ENCODE measurements at regions not wholly inside any gene's neighbourhood (a gene's known extent, or its start where the extent isn't known, plus 50 kb on each side); places are given as distances from the start of the nearest gene placed in this dataset.

GRCh38 chr10:30233186-30233959 is 115.7 kb downstream of the MTPAP start:
- no peak for DNase-seq (ENCODE audit: low spot score)
- CTCF ChIA-PET, result no interaction called here
- Histone ChIP-seq H3K27ac (ENCODE audit: low read depth, low read length, poor library complexity, severe bottlenecking) (no peak overlapping the region), H3K9me3 (ENCODE audit: low read depth, low read length, poor library complexity, severe bottlenecking) (no peaks in the 10 kb centered on the region), H3K36me3 (ENCODE audit: insufficient read depth, low read length, poor library complexity, severe bottlenecking) (no peaks in the 10 kb centered on the region), H3K27me3 (replicated peaks; ENCODE audit: insufficient read depth, low read depth, low read length, poor library complexity) (no peaks in the 10 kb centered on the region), H3K4me1 (ENCODE audit: insufficient read depth, low read length, poor library complexity, severe bottlenecking) (peaks cover 4% of the 10 kb centered on the region), H3K4me3 (ENCODE audit: low read depth, low read length, poor library complexity, severe bottlenecking) (no peak overlapping the region)
- BruUV-seq (replicated peaks), result no TSS peak
- intact Hi-C loops (cut with micrococcal nuclease; ENCODE audit: unreplicated experiment), result no loop called here
- TF ChIP-seq EZH2 (IDR thresholded peaks at IDR 0.05; ENCODE audit: borderline replicate concordance, low read depth, low read length, poor library complexity, severe bottlenecking) (no peak), CTCF (conservative IDR thresholded peaks at IDR 0.05; ENCODE audit: low read depth, low read length) (no peak)
- POLR2A ChIA-PET (ENCODE audit: low non-redundant PET), result no interaction called here

GRCh38 chr10:30231709-30232108 is 117.4 kb downstream of the MTPAP start:
- intact Hi-C loops (cut with micrococcal nuclease; ENCODE audit: unreplicated experiment), result no loop called here
- no peak for TF ChIP-seq EZH2 (IDR thresholded peaks at IDR 0.05; ENCODE audit: borderline replicate concordance, low read depth, low read length, poor library complexity, severe bottlenecking)
- TF ChIP-seq CTCF (conservative IDR thresholded peaks at IDR 0.05; ENCODE audit: low read depth, low read length), result no peak
- CTCF ChIA-PET, result no interaction called here
- BruUV-seq (replicated peaks), result no TSS peak
- H3K27me3 ChIP-seq (replicated peaks; ENCODE audit: insufficient read depth, low read depth, low read length, poor library complexity), result no peaks in the 10 kb centered on the region
- H3K9me3 ChIP-seq (ENCODE audit: low read depth, low read length, poor library complexity, severe bottlenecking), result no peaks in the 10 kb centered on the region
- no peak overlapping the region for H3K4me3 ChIP-seq (ENCODE audit: low read depth, low read length, poor library complexity, severe bottlenecking)
- no peaks in the 10 kb centered on the region for H3K36me3 ChIP-seq (ENCODE audit: insufficient read depth, low read length, poor library complexity, severe bottlenecking)
- POLR2A ChIA-PET (ENCODE audit: low non-redundant PET), result no interaction called here
- H3K4me1 ChIP-seq (ENCODE audit: insufficient read depth, low read length, poor library complexity, severe bottlenecking), result peaks cover 4% of the 10 kb centered on the region
- no peak for DNase-seq (ENCODE audit: low spot score)
- no peak overlapping the region for H3K27ac ChIP-seq (ENCODE audit: low read depth, low read length, poor library complexity, severe bottlenecking)

- POLR2A ChIA-PET (ENCODE audit: low non-redundant PET), result no interaction called here
- Histone ChIP-seq H3K27me3 (replicated peaks; ENCODE audit: insufficient read depth, low read depth, low read length, poor library complexity) (no peaks in the 10 kb centered on the region), H3K9me3 (ENCODE audit: low read depth, low read length, poor library complexity, severe bottlenecking) (no peaks in the 10 kb centered on the region), H3K4me1 (ENCODE audit: insufficient read depth, low read length, poor library complexity, severe bottlenecking) (peaks cover 4% of the 10 kb centered on the region), H3K36me3 (ENCODE audit: insufficient read depth, low read length, poor library complexity, severe bottlenecking) (no peaks in the 10 kb centered on the region), H3K27ac (ENCODE audit: low read depth, low read length, poor library complexity, severe bottlenecking) (no peak overlapping the region), H3K4me3 (ENCODE audit: low read depth, low read length, poor library complexity, severe bottlenecking) (no peak overlapping the region)
- TF ChIP-seq EZH2 (IDR thresholded peaks at IDR 0.05; ENCODE audit: borderline replicate concordance, low read depth, low read length, poor library complexity, severe bottlenecking) (no peak), CTCF (conservative IDR thresholded peaks at IDR 0.05; ENCODE audit: low read depth, low read length) (no peak)
- CTCF ChIA-PET, result no interaction called here
- no peak for DNase-seq (ENCODE audit: low spot score)
- BruUV-seq (replicated peaks), result no TSS peak
- intact Hi-C loops (cut with micrococcal nuclease; ENCODE audit: unreplicated experiment), result no loop called here
Measured at GRCh38 chr10:30231071-30231652, 117.9 kb downstream of the MTPAP start.

Data from A673 (cell line).